K562 (cell line): ENCODE measurements at regions not wholly inside any gene's neighbourhood (a gene's known extent, or its start where the extent isn't known, plus 50 kb on each side); places are given as distances from the start of the nearest gene placed in this dataset.

ENCODE experiments used
- ATAC-seq: fragments of 200-7000 bp; cut with Tn5 transposase; 3 replicates; pipeline ENCODE4 v1.9.1; 2020; ENCODE audit warnings: moderate library complexity
- BruUV-seq: library from RNA; stranded (reverse); fragments of 400-500 nt; replicated peaks from 2 replicates; lab custom pipeline; 2021; lab: Mats Ljungman, UMichigan
- CTCF ChIA-PET: fragments of 300-600 bp; formaldehyde crosslinking; extraction: SDS; loops from one replicate; lab custom pipeline; 2021; ENCODE audit warnings: low intra/inter-chr PET ratio; lab: Yijun Ruan, JAX
- POLR2A ChIA-PET: fragments of 300-600, 350-650 bp; sonication (Branson Sonifier 250); formaldehyde crosslinking; extraction: SDS; loops from one replicate; lab custom pipeline; 2021; ENCODE audit warnings: antibody characterized with exemption, inconsistent platforms; lab: Yijun Ruan, JAX
- DNase-seq, 4 experiments: peaks; one replicate each; pipeline versions ENCODE4 v3.0.0 to v3.0.0-alpha.2; 2011 to 2018; ENCODE audit warnings: low spot score in 3 of 4, mixed read lengths in 3 of 4; ENCODE audit errors: extremely low read depth in 1 of 4
- FAIRE-seq: peaks from 2 replicates; lab custom pipeline; 2011; peaks lifted over from hg19 to GRCh38; lab: Jason Lieb, UNC
- H2AFZ ChIP-seq: 2 replicates; pipeline ENCODE4 v1.6.0; 2011; ENCODE audit warnings: low read depth, low read length, control low read depth, inconsistent platforms
- H3K27ac ChIP-seq: fragments of 200-600 bp; 3 replicates; pipeline ENCODE4 v1.8.0; 2011; ENCODE audit warnings: low read depth, mild to moderate bottlenecking, control low read depth, inconsistent platforms, low read length, moderate library complexity, mixed read lengths; ENCODE audit errors: extremely low read depth
- H3K27me3 ChIP-seq, 2 experiments: fragments of 300-600 bp in 1 of 2; 2 replicates in 1 of 2; 3 replicates in 1 of 2; pipeline versions ENCODE4 v1.6.0 to v1.8.0; 2011; ENCODE audit warnings: inconsistent platforms in 2 of 2, low read length in 2 of 2, mild to moderate bottlenecking in 1 of 2, mixed read lengths in 1 of 2, moderate library complexity in 1 of 2; ENCODE audit not compliant: control insufficient read depth in 2 of 2, insufficient read depth in 2 of 2
- H3K36me3 ChIP-seq: fragments of 300-600 bp; 3 replicates; pipeline ENCODE4 v1.8.0; 2011; ENCODE audit warnings: mild to moderate bottlenecking, low read length, inconsistent platforms; ENCODE audit not compliant: control insufficient read depth, insufficient read depth
- H3K4me1 ChIP-seq, 2 experiments: fragments of 200-600 bp in 1 of 2; replicated peaks in 1 of 2; 2 replicates in 1 of 2; 3 replicates in 1 of 2; pipeline versions ENCODE4 v1.5.1 to v1.8.0; 2011; ENCODE audit warnings: inconsistent platforms in 2 of 2, low read length in 2 of 2, mild to moderate bottlenecking in 1 of 2, mixed read lengths in 1 of 2, moderate library complexity in 1 of 2; ENCODE audit not compliant: control insufficient read depth in 2 of 2, insufficient read depth in 2 of 2
- H3K4me2 ChIP-seq: 2 replicates; pipeline ENCODE4 v1.6.1; 2011; ENCODE audit warnings: low read length, control low read depth, inconsistent platforms, mixed read lengths; ENCODE audit not compliant: insufficient read depth
- H3K4me3 ChIP-seq: fragments of 200-600 bp; sonication (generic), shearing (Covaris generic); 2 replicates; pipeline ENCODE4 v1.5.1; 2016; ENCODE audit warnings: control low read depth, inconsistent platforms
- H3K79me2 ChIP-seq: fragments of 200-600 bp; 3 replicates; pipeline ENCODE4 v1.8.0; 2011; ENCODE audit warnings: low read length, inconsistent platforms; ENCODE audit not compliant: control insufficient read depth, insufficient read depth
- H3K9ac ChIP-seq, 2 experiments: 2 replicates each; pipeline versions ENCODE4 v1.6.0 to v1.6.1; 2011; ENCODE audit warnings: low read depth in 2 of 2, low read length in 2 of 2, control low read depth in 1 of 2, inconsistent platforms in 1 of 2, mild to moderate bottlenecking in 1 of 2, mixed read lengths in 1 of 2; ENCODE audit not compliant: insufficient read depth in 1 of 2
- H3K9me1 ChIP-seq: one replicate; pipeline ENCODE4 v1.6.0; 2011; ENCODE audit warnings: inconsistent platforms, mild to moderate bottlenecking, low read length, moderate library complexity; ENCODE audit not compliant: control insufficient read depth, insufficient read depth
- H3K9me3 ChIP-seq: replicated peaks from 2 replicates; pipeline ENCODE4 v1.5.1; 2011; ENCODE audit warnings: low read depth, low read length, inconsistent platforms; ENCODE audit not compliant: control insufficient read depth, insufficient read depth
- H4K20me1 ChIP-seq: replicated peaks from 2 replicates; pipeline ENCODE4 v1.6.1; 2011; ENCODE audit warnings: low read length, inconsistent platforms, mixed read lengths; ENCODE audit not compliant: control insufficient read depth, insufficient read depth
- E2F6 ChIP-seq, 2 experiments: IDR thresholded peaks; 2 replicates each; pipeline ENCODE4 v1.6.1; 2011; ENCODE audit warnings: borderline replicate concordance in 1 of 2, control low read depth in 1 of 2, low read depth in 1 of 2, low read length in 1 of 2, mild to moderate bottlenecking in 1 of 2, mixed read lengths in 1 of 2, moderate library complexity in 1 of 2; ENCODE audit not compliant: insufficient read depth in 1 of 2, insufficient read length in 1 of 2, poor library complexity in 1 of 2, severe bottlenecking in 1 of 2; ENCODE audit errors: extremely low read depth in 1 of 2
- JUND ChIP-seq, 2 experiments: IDR thresholded peaks; 2 replicates in 1 of 2; 3 replicates in 1 of 2; pipeline ENCODE4 v1.6.1; 2011; ENCODE audit warnings: borderline replicate concordance in 2 of 2, low read depth in 2 of 2, low read length in 2 of 2, improper control_type of control experiment in 1 of 2, missing biosample characterization in 1 of 2, missing genetic modification characterization in 1 of 2, missing genetic modification reagents in 1 of 2
- L3MBTL2 ChIP-seq: fragments of 450-650 bp; IDR thresholded peaks from 2 replicates; pipeline ENCODE4 v1.6.1; 2016; ENCODE audit warnings: mild to moderate bottlenecking, moderate library complexity
- MTA1 ChIP-seq: fragments of 450-650 bp; IDR thresholded peaks from 2 replicates; pipeline ENCODE4 v1.6.1; 2017; ENCODE audit warnings: borderline replicate concordance
- MTF1 ChIP-seq: fragments of 250-450 bp; sonication (Bioruptor Pico); IDR thresholded peaks from 2 replicates; pipeline ENCODE4 v1.9.0; 2021; ENCODE audit warnings: moderate library complexity, mild to moderate bottlenecking, inconsistent platforms, borderline replicate concordance
- PYGO2 ChIP-seq: fragments of 450-650 bp; IDR thresholded peaks from 2 replicates; pipeline ENCODE4 v1.6.1; 2016; ENCODE audit warnings: mild to moderate bottlenecking, missing genetic modification characterization, moderate library complexity, missing compliant biosample characterization
- ZBTB1 ChIP-seq: sonication (generic); formaldehyde crosslinking; IDR thresholded peaks from 2 replicates; pipeline ENCODE4 v1.8.1; 2023; ENCODE audit warnings: missing genetic modification reagents, low read depth, mild to moderate bottlenecking, borderline replicate concordance
- WGBS: fragments of 100-300 bp; shearing (Covaris generic); methylation state at CpG from one replicate; pipeline ENCODE4 v1.1.6; 2016; ENCODE audit warnings: low coverage, mixed read lengths; ENCODE audit not compliant: insufficient coverage; ENCODE audit errors: missing lambda C conversion rate; 5-methylcytosine and 5-hydroxymethylcytosine counted together
- in situ Hi-C: fragments of 300-500 bp; cut with MboI; formaldehyde crosslinking; loops from 4 replicates; pipeline ENCODE4 v1.15.0; 2018; ENCODE audit warnings: inconsistent platforms, mixed read lengths
- intact Hi-C: fragments of 100-400 bp; cut with micrococcal nuclease; formaldehyde crosslinking; loops from 2 replicates; pipeline ENCODE4 v1.14.2; 2022
- TF ChIP-seq, protein P1 (sequence below), 3 experiments: IDR thresholded peaks in 2 of 3; conservative IDR thresholded peaks in 1 of 3; 2 replicates each; pipeline ENCODE4 v1.5.1; 2011 to 2012; ENCODE audit warnings: low read length in 3 of 3, mild to moderate bottlenecking in 3 of 3, control low read depth in 2 of 3, improper control_type of control experiment in 1 of 3, inconsistent platforms in 1 of 3, low read depth in 1 of 3, mixed read lengths in 1 of 3, moderate library complexity in 1 of 3; ENCODE audit not compliant: insufficient read depth in 2 of 3

DNA sequence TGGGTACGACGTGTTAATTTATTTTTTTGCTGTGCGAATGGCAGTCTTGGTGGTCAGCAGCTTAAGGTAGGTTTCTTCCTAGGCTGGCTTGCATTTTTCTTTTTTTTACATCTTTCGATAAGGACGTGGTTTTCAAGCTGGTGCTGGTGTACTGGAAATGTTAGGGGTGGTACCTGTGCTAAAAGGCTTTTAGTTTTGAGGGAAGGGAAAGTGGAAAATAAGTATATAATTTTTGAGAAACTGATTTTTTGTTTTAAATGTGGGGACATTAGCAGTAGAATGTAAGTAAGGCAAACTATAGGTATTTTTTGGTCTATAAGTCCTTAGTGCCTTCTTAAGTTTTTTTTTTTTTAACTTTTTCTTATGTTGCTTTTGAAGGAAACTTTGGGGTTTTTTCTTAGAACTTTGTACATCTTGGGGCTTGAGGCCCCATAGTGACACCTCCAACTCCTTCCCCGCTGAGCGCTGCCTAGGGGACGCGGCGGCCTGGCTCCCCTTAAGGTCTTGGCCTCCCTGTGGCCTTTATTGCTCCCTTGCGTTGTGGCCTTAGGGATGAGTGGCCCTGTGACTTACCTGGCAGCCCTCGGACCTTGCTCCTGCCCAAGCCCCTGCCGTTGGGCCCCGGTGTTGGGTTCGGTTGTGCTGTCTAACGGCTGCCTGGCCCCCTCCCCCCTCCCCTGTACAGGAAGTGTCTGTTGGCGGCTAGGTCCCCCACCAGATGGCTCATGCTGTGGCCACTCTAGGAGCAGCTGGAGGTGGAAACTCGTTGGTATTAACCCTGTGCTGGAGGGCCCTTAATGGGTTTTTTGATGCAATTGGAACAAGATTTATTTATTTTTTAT is 88.0 kb upstream of the RPRML start (continued):
- TF ChIP-seq, protein P1, sequence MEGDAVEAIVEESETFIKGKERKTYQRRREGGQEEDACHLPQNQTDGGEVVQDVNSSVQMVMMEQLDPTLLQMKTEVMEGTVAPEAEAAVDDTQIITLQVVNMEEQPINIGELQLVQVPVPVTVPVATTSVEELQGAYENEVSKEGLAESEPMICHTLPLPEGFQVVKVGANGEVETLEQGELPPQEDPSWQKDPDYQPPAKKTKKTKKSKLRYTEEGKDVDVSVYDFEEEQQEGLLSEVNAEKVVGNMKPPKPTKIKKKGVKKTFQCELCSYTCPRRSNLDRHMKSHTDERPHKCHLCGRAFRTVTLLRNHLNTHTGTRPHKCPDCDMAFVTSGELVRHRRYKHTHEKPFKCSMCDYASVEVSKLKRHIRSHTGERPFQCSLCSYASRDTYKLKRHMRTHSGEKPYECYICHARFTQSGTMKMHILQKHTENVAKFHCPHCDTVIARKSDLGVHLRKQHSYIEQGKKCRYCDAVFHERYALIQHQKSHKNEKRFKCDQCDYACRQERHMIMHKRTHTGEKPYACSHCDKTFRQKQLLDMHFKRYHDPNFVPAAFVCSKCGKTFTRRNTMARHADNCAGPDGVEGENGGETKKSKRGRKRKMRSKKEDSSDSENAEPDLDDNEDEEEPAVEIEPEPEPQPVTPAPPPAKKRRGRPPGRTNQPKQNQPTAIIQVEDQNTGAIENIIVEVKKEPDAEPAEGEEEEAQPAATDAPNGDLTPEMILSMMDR (IDR thresholded peaks at IDR 0.05 in 2 of 3, conservative IDR thresholded peaks at IDR 0.05 in 1 of 3; ENCODE audit: insufficient read depth in 2 of 3, low read depth in 1 of 3, low read length in 3 of 3) = peak in 2 of 3 experiments; percentile 22 to 28; a peak in 3 of 6 replicates
- TF ChIP-seq ZBTB1 (CRISPR knock-in tag) (no peak), MTF1 (CRISPR knock-in tag) (no peak), PYGO2 (no peak), JUND (IDR thresholded peaks at IDR 0.05; ENCODE audit: borderline replicate concordance, low read depth, low read length) (peak; percentile 87), JUND (tag; IDR thresholded peaks at IDR 0.05; ENCODE audit: borderline replicate concordance, low read depth, low read length) (peak; percentile 19; the same call in 1 of the 3 replicates)

DNA sequence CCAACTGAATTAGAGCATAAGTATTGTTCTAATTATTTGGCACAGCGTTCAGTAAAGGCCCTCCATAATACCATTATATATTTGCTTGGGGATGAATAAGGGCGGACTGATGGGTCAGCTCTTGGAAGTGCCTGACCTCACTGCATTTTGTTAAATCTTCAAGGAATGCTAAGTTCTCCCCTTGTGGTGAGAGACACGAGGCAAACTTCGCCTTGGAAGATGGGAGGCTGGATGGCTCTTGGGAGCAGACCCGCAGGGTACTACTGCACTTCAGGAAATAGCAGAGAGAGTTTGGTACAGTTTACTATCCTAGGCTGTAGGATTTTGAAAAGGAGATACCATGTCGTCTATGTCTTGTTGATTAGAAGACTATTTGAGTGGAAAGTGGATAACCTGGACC is 87.0 kb upstream of the RPRML start:
- Histone ChIP-seq H3K9ac (peak overlapping the region in 1 of 2 experiments; percentile 90; a peak in 1 of 4 replicates), H3K4me3 (no peak overlapping the region), H3K79me2 (peaks cover 12% of the 10 kb centered on the region), H3K4me1 (peaks cover 7% of the 10 kb centered on the region in 2 experiments; a peak in 4 of 5 replicates), H3K27ac (no peak overlapping the region; the same call in 2 of the 3 replicates), H4K20me1 (no peaks in the 10 kb centered on the region), H3K9me3 (no peaks in the 10 kb centered on the region; the same call in 1 of the 2 replicates), H2AFZ (no peak overlapping the region), H3K4me2 (peak overlapping the region; percentile 6; the same call in 1 of the 2 replicates), H3K9me1 (no peaks in the 10 kb centered on the region), H3K36me3 (peaks cover 10% of the 10 kb centered on the region; the same call in 2 of the 3 replicates), H3K27me3 (no peaks in the 10 kb centered on the region)
- peak; percentile 70 for FAIRE-seq
- peak in 3 of 4 experiments; percentile 13 to 35 (median 25) for DNase-seq
- in situ Hi-C loops (no loop called here), intact Hi-C loops (no loop called here)
- ATAC-seq = peak; percentile 8; the same call in 2 of the 3 replicates
- CTCF ChIA-PET = no interaction called here
- no TSS peak for BruUV-seq
- 0 out of 2 replicates have a peak, but pooled peaks have one; percentile 24 for TF ChIP-seq L3MBTL2
- TF ChIP-seq E2F6 (IDR thresholded peaks at IDR 0.05; ENCODE audit: borderline replicate concordance in 1 of 2, extremely low read depth in 1 of 2, insufficient read depth in 1 of 2, insufficient read length in 1 of 2, low read depth in 1 of 2, low read length in 1 of 2, poor library complexity in 1 of 2, severe bottlenecking in 1 of 2) = peak in 1 of 2 experiments; percentile 30
- TF ChIP-seq MTA1 = no peak
- WGBS = 74% methylated on average over 6 of the region's 6 CpGs
- POLR2A ChIA-PET = interaction anchor here (0.6 to 1.0 kb wide), 3 partner anchors 121 to 879 kb away, joined by 3 read pairs; no protein-coding TSS in a partner anchor
